H1 (cell line): ENCODE measurements at regions not wholly inside any gene's neighbourhood (a gene's known extent, or its start where the extent isn't known, plus 50 kb on each side); places are given as distances from the start of the nearest gene placed in this dataset.

ENCODE experiments used
- CTCF ChIA-PET: fragments of 300-600 bp; sonication (Branson Sonifier 250); formaldehyde crosslinking; loops from one replicate; lab custom pipeline; 2021; ENCODE audit not compliant: partially characterized antibody; lab: Charles Lee
- POLR2A ChIA-PET: fragments of 300-600 bp; sonication (Branson Sonifier 250); formaldehyde crosslinking; loops from one replicate; lab custom pipeline; 2021; ENCODE audit warnings: inconsistent platforms; ENCODE audit not compliant: partially characterized antibody; lab: Charles Lee
- DNase-seq, 2 experiments: peaks; one replicate each; pipeline versions ENCODE4 v3.0.0 to v3.0.0-alpha.2; 2010 to 2022; ENCODE audit warnings: low spot score in 2 of 2, low read depth in 1 of 2, mixed read lengths in 1 of 2
- FAIRE-seq: peaks from 2 replicates; lab custom pipeline; 2011; peaks lifted over from hg19 to GRCh38; lab: Jason Lieb, UNC
- H2AFZ ChIP-seq: 2 replicates; pipeline ENCODE4 v1.8.1; 2012; ENCODE audit warnings: low read length, inconsistent platforms
- H2AK5ac ChIP-seq: 2 replicates; pipeline ENCODE4 v1.6.1; 2013; ENCODE audit warnings: low read depth, low read length
- H2BK120ac ChIP-seq: replicated peaks from 2 replicates; pipeline ENCODE3; 2013; ENCODE audit warnings: low read depth, low read length, inconsistent platforms
- H2BK12ac ChIP-seq: 2 replicates; pipeline ENCODE4 v1.6.1; 2013; ENCODE audit warnings: low read depth, low read length
- H2BK15ac ChIP-seq: 2 replicates; pipeline ENCODE4 v1.6.1; 2013; ENCODE audit warnings: low read length
- H2BK20ac ChIP-seq: 2 replicates; pipeline ENCODE4 v1.6.1; 2013; ENCODE audit warnings: low read length
- H2BK5ac ChIP-seq: 2 replicates; pipeline ENCODE4 v1.6.1; 2013; ENCODE audit warnings: low read depth, low read length
- H3K14ac ChIP-seq: 2 replicates; pipeline ENCODE4 v1.6.1; 2013; ENCODE audit warnings: inconsistent platforms; ENCODE audit not compliant: insufficient read length
- H3K18ac ChIP-seq: 2 replicates; pipeline ENCODE4 v1.6.1; 2013; ENCODE audit warnings: low read length; ENCODE audit errors: extremely low read depth
- H3K23ac ChIP-seq: 2 replicates; pipeline ENCODE4 v1.6.1; 2013; ENCODE audit warnings: inconsistent platforms; ENCODE audit not compliant: insufficient read length
- H3K23me2 ChIP-seq: 2 replicates; pipeline ENCODE4 v1.6.1; 2013; ENCODE audit warnings: low read depth, low read length
- H3K27ac ChIP-seq: 2 replicates; pipeline ENCODE4 v1.6.1; 2011; ENCODE audit warnings: low read depth, low read length, inconsistent platforms
- H3K27me3 ChIP-seq, 4 experiments: replicated peaks in 1 of 4; 1 replicate in 1 of 4; 2 replicates in 3 of 4; pipeline versions ENCODE4 v1.6.1 to v1.8.1; 2011 to 2013; ENCODE audit warnings: low read length in 3 of 4, mild to moderate bottlenecking in 3 of 4, inconsistent platforms in 2 of 4, mixed read lengths in 2 of 4, moderate library complexity in 1 of 4; ENCODE audit not compliant: control insufficient read depth in 3 of 4, insufficient read depth in 3 of 4; ENCODE audit errors: extremely low read depth in 1 of 4
- H3K36me3 ChIP-seq, 4 experiments: 2 replicates each; pipeline versions ENCODE4 v1.6.1 to v1.8.1; 2011 to 2013; ENCODE audit warnings: mild to moderate bottlenecking in 4 of 4, low read length in 3 of 4, moderate library complexity in 2 of 4, control low read depth in 1 of 4, inconsistent platforms in 1 of 4; ENCODE audit not compliant: insufficient read depth in 4 of 4, control insufficient read depth in 2 of 4
- H3K4ac ChIP-seq: replicated peaks from 2 replicates; pipeline ENCODE3; 2013; ENCODE audit warnings: low read length, low read depth, mixed read lengths, inconsistent platforms; ENCODE audit not compliant: insufficient read length
- H3K4me1 ChIP-seq, 4 experiments: replicated peaks in 1 of 4; 1 replicate in 1 of 4; 2 replicates in 3 of 4; pipeline versions ENCODE4 v1.6.1 to v1.8.1; 2011 to 2013; ENCODE audit warnings: low read length in 3 of 4, inconsistent platforms in 2 of 4, mixed read lengths in 1 of 4; ENCODE audit not compliant: insufficient read depth in 4 of 4, control insufficient read depth in 3 of 4
- H3K4me2 ChIP-seq, 2 experiments: 2 replicates each; pipeline versions ENCODE4 v1.6.1 to v1.8.1; 2011 to 2013; ENCODE audit warnings: low read depth in 2 of 2, low read length in 2 of 2, control low read depth in 1 of 2, inconsistent platforms in 1 of 2, mild to moderate bottlenecking in 1 of 2; ENCODE audit not compliant: insufficient read depth in 1 of 2
- H3K4me3 ChIP-seq, 4 experiments: fragments of 200-600, 300-600 bp in 1 of 4; sonication (generic), shearing (Covaris generic), sonication (Bioruptor Twin) in 1 of 4; 2 replicates each; pipeline versions ENCODE4 v1.5.1 to v1.8.1; 2011 to 2016; ENCODE audit warnings: low read length in 4 of 4, low read depth in 3 of 4, control low read depth in 2 of 4, inconsistent platforms in 2 of 4, mild to moderate bottlenecking in 2 of 4, mixed read lengths in 1 of 4, moderate library complexity in 1 of 4; ENCODE audit not compliant: insufficient read depth in 2 of 4; ENCODE audit errors: extremely low read depth in 1 of 4
- H3K56ac ChIP-seq: replicated peaks from 2 replicates; pipeline ENCODE3; 2013; ENCODE audit warnings: low read depth, mild to moderate bottlenecking, mixed read lengths, low read length, inconsistent platforms; ENCODE audit not compliant: insufficient read length
- H3K79me1 ChIP-seq: 2 replicates; pipeline ENCODE4 v1.6.1; 2013; ENCODE audit warnings: low read depth, low read length, control low read depth
- H3K79me2 ChIP-seq, 2 experiments: 2 replicates each; pipeline versions ENCODE4 v1.6.1 to v1.8.1; 2012 to 2013; ENCODE audit warnings: low read length in 2 of 2, mild to moderate bottlenecking in 2 of 2, inconsistent platforms in 1 of 2; ENCODE audit not compliant: insufficient read depth in 2 of 2, control insufficient read depth in 1 of 2
- H3K9ac ChIP-seq, 4 experiments: replicated peaks in 1 of 4; 1 replicate in 1 of 4; 2 replicates in 3 of 4; pipeline versions ENCODE4 v1.6.1 to v1.8.1; 2011 to 2013; ENCODE audit warnings: low read depth in 3 of 4, low read length in 3 of 4, control low read depth in 2 of 4, mild to moderate bottlenecking in 2 of 4, moderate library complexity in 2 of 4, inconsistent platforms in 1 of 4; ENCODE audit errors: extremely low read depth in 1 of 4
- H3K9me3 ChIP-seq, 2 experiments: 2 replicates each; pipeline versions ENCODE4 v1.6.1 to v1.8.1; 2012 to 2013; ENCODE audit warnings: mild to moderate bottlenecking in 2 of 2, moderate library complexity in 2 of 2, control low read depth in 1 of 2, inconsistent platforms in 1 of 2, low read depth in 1 of 2, low read length in 1 of 2, mixed read lengths in 1 of 2; ENCODE audit not compliant: insufficient read depth in 2 of 2
- H4K20me1 ChIP-seq, 2 experiments: replicated peaks in 1 of 2; 2 replicates each; pipeline versions ENCODE3 to v1.8.1; 2011 to 2013; ENCODE audit warnings: inconsistent platforms in 2 of 2, low read length in 2 of 2, mild to moderate bottlenecking in 1 of 2; ENCODE audit not compliant: insufficient read depth in 2 of 2, control insufficient read depth in 1 of 2
- H4K5ac ChIP-seq: 2 replicates; pipeline ENCODE4 v1.6.1; 2013; ENCODE audit warnings: low read length, low read depth, mixed read lengths, inconsistent platforms; ENCODE audit not compliant: insufficient read length
- H4K8ac ChIP-seq: 2 replicates; pipeline ENCODE4 v1.8.0; 2013; ENCODE audit warnings: mild to moderate bottlenecking, moderate library complexity, low read length, inconsistent platforms; ENCODE audit not compliant: insufficient read depth; ENCODE audit errors: extremely low read depth
- H4K91ac ChIP-seq: replicated peaks from 2 replicates; pipeline ENCODE3; 2013; ENCODE audit warnings: low read length, mixed read lengths, inconsistent platforms; ENCODE audit not compliant: insufficient read length
- BACH1 ChIP-seq: IDR thresholded peaks from 2 replicates; pipeline ENCODE4 v1.6.1; 2012; ENCODE audit warnings: low read length, improper control_type of control experiment
- POLR2AphosphoS5 ChIP-seq: IDR thresholded peaks from 2 replicates; pipeline ENCODE4 v1.6.1; 2011; ENCODE audit warnings: low read depth, low read length
- POU5F1 ChIP-seq: IDR thresholded peaks from 2 replicates; pipeline ENCODE4 v1.6.1; 2011; ENCODE audit warnings: low read depth, mild to moderate bottlenecking, low read length, moderate library complexity
- RXRA ChIP-seq: IDR thresholded peaks from 2 replicates; pipeline ENCODE4 v1.6.1; 2011; ENCODE audit warnings: low read depth, mild to moderate bottlenecking, low read length, moderate library complexity; ENCODE audit not compliant: insufficient read depth
- SIX5 ChIP-seq: IDR thresholded peaks from 2 replicates; pipeline ENCODE4 v1.6.1; 2011; ENCODE audit warnings: mild to moderate bottlenecking, low read depth, low read length
- TCF12 ChIP-seq: IDR thresholded peaks from 2 replicates; pipeline ENCODE4 v1.6.1; 2011; ENCODE audit warnings: low read depth, mild to moderate bottlenecking, low read length
- WGBS, 2 experiments: shearing (Covaris generic) in 1 of 2; methylation state at CpG; one replicate each; pipeline versions ENCODE4 v1.1.6 to v1.1.7; 2013 to 2015; ENCODE audit warnings: low lambda C conversion rate in 2 of 2, mixed read lengths in 2 of 2, inconsistent platforms in 1 of 2, low coverage in 1 of 2, missing lambda C conversion rate in 1 of 2; ENCODE audit not compliant: insufficient replicate concordance in 2 of 2, insufficient coverage in 1 of 2, insufficient read length in 1 of 2; ENCODE audit errors: extremely low coverage in 1 of 2, missing lambda C conversion rate in 1 of 2; 5-methylcytosine and 5-hydroxymethylcytosine counted together

DNA sequence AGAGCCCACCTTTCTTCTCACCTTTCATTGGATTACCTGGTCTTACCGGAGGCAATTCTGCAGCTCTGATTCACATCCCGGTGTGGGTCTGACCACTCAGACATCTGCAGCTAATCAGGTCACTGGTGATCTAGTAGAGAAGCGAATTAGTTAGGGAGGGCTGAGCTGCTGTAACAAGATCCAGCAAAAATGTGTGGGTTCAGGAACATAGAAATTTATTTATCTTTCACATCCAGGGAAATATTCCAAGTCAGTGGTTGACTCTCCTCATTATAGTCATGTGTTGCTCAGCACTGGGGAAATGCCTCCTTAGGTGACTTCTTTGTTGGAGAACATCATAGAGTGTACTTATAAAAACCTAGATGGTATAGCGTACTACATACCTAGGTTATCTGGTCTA lies 218.7 kb upstream of the PELI2 start (continued):
- TF ChIP-seq SIX5: no peak

DNA sequence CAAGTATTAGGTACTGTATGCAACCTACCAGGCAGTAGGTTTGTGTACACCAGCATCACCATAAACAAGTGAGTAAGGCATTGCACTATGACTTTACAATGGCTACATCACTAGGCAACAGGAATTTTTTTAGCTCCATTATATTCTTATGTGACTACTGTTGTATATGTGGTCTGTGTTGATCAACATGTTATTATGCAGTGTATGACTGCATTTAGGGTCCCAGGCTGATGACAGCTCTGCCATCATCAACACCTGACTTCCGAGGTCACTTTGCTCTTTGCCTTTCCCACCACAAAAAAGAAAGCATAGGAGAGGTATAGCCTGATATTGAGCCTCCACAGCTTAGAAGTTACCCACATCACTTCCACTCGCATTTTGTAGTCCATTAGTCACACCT lies 217.5 kb upstream of the PELI2 start:
- ChIA-PET POLR2A (no interaction called here), CTCF (interaction anchor here (0.6 kb wide), 1 partner anchor 1971 kb away, joined by 3 read pairs; no protein-coding TSS in a partner anchor)

More for the DNA sequence above, 217.5 kb upstream of the PELI2 start:
- no peak overlapping the region for H3K9ac ChIP-seq
- peak overlapping the region; percentile 81 for H2AFZ ChIP-seq
- H3K18ac ChIP-seq: no peak overlapping the region
- WGBS, 2 experiments: 87% methylated on average over 2 of the region's 2 CpGs; no CpG with 5 or more reads in 1 of the 2 experiments
- H3K4me3 ChIP-seq: no peak overlapping the region
- no peaks in the 10 kb centered on the region for H3K27me3 ChIP-seq
- no peak overlapping the region for H2BK120ac ChIP-seq
- no peak for TF ChIP-seq BACH1
- TF ChIP-seq POLR2AphosphoS5: no peak
- no peak for TF ChIP-seq TCF12
- no peak for TF ChIP-seq POU5F1
- TF ChIP-seq RXRA: no peak
- H2AK5ac ChIP-seq: no peak overlapping the region
- no peak overlapping the region for H3K23ac ChIP-seq
- H2BK5ac ChIP-seq: no peak overlapping the region
- no peak for FAIRE-seq
- H3K9me3 ChIP-seq: no peaks in the 10 kb centered on the region
- H2BK15ac ChIP-seq: no peak overlapping the region
- no peak overlapping the region for H3K14ac ChIP-seq
- no peaks in the 10 kb centered on the region for H4K20me1 ChIP-seq
- H3K56ac ChIP-seq: no peak overlapping the region
- H3K27ac ChIP-seq: no peak overlapping the region
- no peaks in the 10 kb centered on the region for H3K23me2 ChIP-seq
- no peak overlapping the region for H2BK20ac ChIP-seq
- H3K4me2 ChIP-seq: no peak overlapping the region
- no peak overlapping the region for H4K8ac ChIP-seq
- H3K4ac ChIP-seq: no peak overlapping the region
- H4K91ac ChIP-seq: no peak overlapping the region
- no peaks in the 10 kb centered on the region for H3K36me3 ChIP-seq
- H2BK12ac ChIP-seq: no peak overlapping the region
- H3K79me2 ChIP-seq: no peaks in the 10 kb centered on the region
- no peak overlapping the region for H4K5ac ChIP-seq
- no peaks in the 10 kb centered on the region for H3K79me1 ChIP-seq
- H3K4me1 ChIP-seq: no peaks in the 10 kb centered on the region; a peak in 1 of 7 replicates
- no peak for DNase-seq
